HG02938 (cell line): ENCODE measurements at regions not wholly inside any gene's neighbourhood (a gene's known extent, or its start where the extent isn't known, plus 50 kb on each side); places are given as distances from the start of the nearest gene placed in this dataset.
A peak's percentile ranks its signal among the peaks of the same experiment; 100 is the strongest.

ENCODE experiments used
- ATAC-seq: cut with Tn5 transposase; IDR thresholded peaks from one replicate; pipeline ENCODE4 v1.9.1; 2021; ENCODE audit warnings: mild to moderate bottlenecking, moderate library complexity; ENCODE audit not compliant: unreplicated experiment

GRCh38 chr4:124253080-124253479 lies 459.5 kb downstream of the ANKRD50 start:
- ATAC-seq: no peak

GRCh38 chr4:124262211-124263179 lies 450.0 kb downstream of the ANKRD50 start:
- ATAC-seq: peak; percentile 96

DNA sequence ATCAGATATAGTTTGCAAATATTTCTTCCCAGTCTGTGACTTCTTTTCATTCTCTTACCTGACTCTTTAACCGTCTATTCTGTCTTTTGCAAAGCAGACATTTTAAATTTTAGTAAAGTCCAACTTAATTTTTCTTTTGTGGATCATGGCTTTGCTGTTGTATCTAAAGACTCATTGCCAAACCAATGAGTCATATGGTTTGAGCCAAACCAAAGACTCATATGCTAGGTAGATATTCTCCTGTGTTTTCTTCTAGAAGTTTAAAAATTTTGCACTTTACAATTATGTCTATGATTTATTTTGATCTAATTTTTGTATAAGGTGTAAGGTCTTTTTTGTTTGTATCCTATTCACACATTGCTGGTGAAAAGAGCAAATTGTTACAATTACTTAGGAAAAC lies 446.8 kb downstream of the ANKRD50 start:
- no peak for ATAC-seq

GRCh38 chr4:124266721-124267120 lies 445.8 kb downstream of the ANKRD50 start:
- no peak for ATAC-seq

- no peak for ATAC-seq
Observed at GRCh38 chr4:124276461-124276860, 436.1 kb downstream of the ANKRD50 start.

DNA sequence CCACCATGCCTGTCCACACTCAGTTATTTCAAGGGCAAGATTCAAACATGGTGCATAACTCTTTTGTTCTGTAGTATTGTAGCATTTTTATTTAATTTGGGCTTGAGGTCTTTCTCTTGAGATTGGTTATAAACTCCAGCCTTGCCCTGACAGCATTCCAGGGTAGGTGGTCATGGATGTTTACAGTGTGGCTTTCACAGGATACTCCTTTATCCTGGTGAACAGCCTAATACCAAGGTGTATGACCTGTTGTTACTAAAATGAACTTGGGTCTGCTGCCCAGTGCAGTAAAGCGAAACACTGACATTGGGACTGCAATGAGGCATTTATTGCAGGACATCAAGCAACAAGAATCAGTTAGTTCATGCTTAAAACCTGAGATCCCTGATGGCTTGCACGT lies 434.8 kb downstream of the ANKRD50 start:
- ATAC-seq: no peak

DNA sequence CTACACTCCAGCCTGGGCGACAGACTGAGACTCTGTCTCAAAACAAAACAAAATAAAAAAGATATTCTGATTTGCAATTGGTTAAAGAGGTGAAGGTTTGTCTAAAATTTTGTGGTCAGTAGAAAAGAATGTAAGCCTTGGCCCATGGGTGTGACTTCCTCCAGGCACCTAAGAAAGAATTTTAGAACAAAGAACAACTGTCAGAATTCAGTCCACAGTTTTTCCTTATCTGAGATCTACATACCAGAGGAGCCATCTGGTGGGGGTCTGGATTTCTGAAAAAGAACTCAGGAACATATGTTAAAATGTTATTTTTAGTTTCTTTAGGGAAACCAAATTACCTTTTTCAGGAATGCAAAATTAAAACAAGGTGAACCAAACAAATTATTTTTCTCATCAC lies 434.1 kb downstream of the ANKRD50 start:
- ATAC-seq: no peak

DNA sequence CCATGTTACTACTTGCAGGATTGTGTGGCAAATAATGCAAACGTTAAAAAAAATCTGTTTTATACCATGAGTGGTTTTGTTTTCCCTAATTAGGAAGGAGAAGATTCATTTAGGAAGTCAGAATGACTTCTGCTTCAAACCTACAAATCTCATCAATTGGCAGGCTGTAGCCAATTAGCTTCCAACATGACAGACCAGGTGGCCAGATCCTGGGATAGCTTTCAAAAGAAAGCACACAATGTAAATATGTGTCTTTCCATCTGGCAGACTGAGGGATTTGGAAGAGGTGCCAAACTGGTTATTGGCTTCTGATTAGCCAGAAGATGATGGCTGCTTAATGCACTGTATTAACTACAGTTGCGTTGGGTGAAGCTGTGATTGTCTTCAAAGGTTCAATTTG lies 432.8 kb downstream of the ANKRD50 start:
- no peak for ATAC-seq

GRCh38 chr4:124282301-124282898 lies 430.1 kb downstream of the ANKRD50 start:
- ATAC-seq: no peak

- ATAC-seq: no peak
Observed at GRCh38 chr4:124288706-124289486, 423.6 kb downstream of the ANKRD50 start.

DNA sequence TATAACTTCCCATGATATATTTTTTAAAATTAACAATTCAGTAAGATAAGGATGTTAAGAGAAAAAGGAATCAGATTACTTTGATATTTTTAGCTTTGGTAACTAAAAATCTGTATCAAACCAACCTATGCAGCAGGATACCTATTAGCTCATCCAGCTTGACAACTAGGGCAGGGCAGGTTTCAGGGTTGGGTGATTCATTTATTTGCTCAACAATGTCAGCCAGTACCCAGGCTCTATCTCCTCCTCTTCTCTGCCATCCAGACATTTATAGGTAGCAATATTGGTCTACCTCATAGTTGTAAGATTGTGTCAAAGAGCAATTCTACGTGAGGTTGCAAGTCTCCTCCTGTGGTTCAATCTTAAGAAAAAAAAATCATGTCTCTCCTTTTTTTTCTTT lies 421.9 kb downstream of the ANKRD50 start:
- ATAC-seq: no peak

GRCh38 chr4:124295413-124295812 lies 417.1 kb downstream of the ANKRD50 start:
- ATAC-seq: no peak

DNA sequence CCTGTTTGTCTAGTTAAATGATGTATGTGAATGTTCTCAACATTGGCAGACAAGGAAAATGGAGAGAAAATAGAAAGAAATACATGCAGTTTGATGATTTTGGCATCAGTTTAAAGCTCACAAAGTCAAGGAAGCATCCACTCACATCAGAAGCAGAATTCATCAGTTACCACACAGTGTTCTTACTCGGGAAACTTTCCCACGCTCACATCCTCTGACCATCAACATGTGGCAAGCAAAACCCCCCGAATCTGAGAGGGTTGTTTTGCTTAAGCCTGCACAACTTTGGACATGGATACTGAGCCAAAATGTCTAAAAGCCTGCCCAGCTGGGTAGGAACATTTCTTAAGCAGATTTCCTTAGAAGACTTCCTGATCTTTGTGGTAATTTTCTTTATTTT lies 407.6 kb downstream of the ANKRD50 start:
- ATAC-seq: no peak

- ATAC-seq: no peak
Observed at GRCh38 chr4:124306352-124306751, 406.2 kb downstream of the ANKRD50 start.

DNA sequence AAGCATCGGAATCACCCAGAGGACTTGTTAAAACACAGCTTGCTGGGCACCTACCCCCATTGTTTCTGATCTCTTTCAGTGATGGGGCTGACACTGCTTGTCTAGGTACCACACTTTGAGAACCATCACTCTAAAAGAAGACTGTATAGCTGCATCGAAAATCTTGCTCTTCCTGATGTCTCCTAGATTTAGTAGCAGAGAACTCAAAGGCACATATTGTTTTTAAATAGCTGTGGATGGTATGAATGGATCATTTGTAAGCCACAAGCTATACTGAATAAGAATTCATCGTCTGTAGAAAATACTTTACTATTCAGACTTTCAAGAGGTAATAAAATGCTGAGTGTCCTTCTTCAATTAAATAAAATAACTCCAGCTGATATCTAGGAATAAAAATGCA lies 405.4 kb downstream of the ANKRD50 start:
- no peak for ATAC-seq

GRCh38 chr4:124318292-124318691 lies 394.2 kb downstream of the ANKRD50 start:
- no peak for ATAC-seq

DNA sequence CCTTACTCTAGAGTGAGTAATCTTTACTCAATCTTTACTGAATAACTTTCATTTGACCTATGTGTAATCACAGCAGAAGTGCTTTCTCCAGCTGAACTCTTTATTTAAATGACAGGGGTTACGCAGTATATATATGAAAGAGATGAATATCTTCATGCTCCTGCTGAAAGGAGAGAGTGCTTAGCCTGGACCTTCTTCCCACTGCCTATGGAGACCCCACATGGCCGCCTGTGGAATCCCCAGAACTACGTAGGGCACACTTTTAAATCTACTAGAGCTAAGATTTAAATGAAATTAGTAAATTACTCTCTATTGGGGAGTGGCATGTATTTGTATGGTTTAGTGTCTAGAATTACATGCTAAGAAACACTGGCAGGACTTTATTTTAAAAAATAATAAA lies 391.2 kb downstream of the ANKRD50 start:
- ATAC-seq: no peak

GRCh38 chr4:124322234-124323065 lies 390.1 kb downstream of the ANKRD50 start:
- ATAC-seq: no peak

- ATAC-seq: no peak
Observed at GRCh38 chr4:124325690-124326089, 386.8 kb downstream of the ANKRD50 start.

- ATAC-seq: no peak
Observed at GRCh38 chr4:124329134-124329533, 383.4 kb downstream of the ANKRD50 start.

DNA sequence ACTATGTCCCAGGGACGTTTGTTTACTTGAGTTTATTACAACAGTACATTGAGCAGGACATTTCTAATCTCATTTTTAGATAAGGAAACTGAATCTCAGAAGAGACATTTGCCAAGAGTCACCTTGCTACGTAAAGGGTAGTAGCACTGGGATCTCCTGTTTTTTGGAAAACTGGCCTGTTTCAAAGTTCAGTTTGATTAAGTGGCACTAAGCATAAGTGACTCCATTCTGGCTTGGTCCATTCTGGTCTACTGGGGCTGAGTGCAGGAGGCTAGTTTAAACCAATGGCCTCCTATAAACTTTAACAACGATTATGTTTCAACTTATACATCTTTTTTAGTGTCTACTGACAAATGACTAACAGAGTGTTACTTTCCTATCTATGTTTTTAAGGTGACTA lies 382.5 kb downstream of the ANKRD50 start:
- ATAC-seq: no peak
